H1 (cell line): ENCODE measurements at regions not wholly inside any gene's neighbourhood (a gene's known extent, or its start where the extent isn't known, plus 50 kb on each side); places are given as distances from the start of the nearest gene placed in this dataset.

Experiments
- CTCF ChIA-PET: fragments of 300-600 bp; sonication (Branson Sonifier 250); formaldehyde crosslinking; loops from one replicate; lab custom pipeline; 2021; ENCODE audit not compliant: partially characterized antibody; lab: Charles Lee
- POLR2A ChIA-PET: fragments of 300-600 bp; sonication (Branson Sonifier 250); formaldehyde crosslinking; loops from one replicate; lab custom pipeline; 2021; ENCODE audit warnings: inconsistent platforms; ENCODE audit not compliant: partially characterized antibody; lab: Charles Lee
- DNase-seq, 2 experiments: peaks; one replicate each; pipeline versions ENCODE4 v3.0.0 to v3.0.0-alpha.2; 2010 to 2022; ENCODE audit warnings: low spot score in 2 of 2, low read depth in 1 of 2, mixed read lengths in 1 of 2
- FAIRE-seq: peaks from 2 replicates; lab custom pipeline; 2011; peaks lifted over from hg19 to GRCh38; lab: Jason Lieb, UNC
- H2AFZ ChIP-seq: 2 replicates; pipeline ENCODE4 v1.8.1; 2012; ENCODE audit warnings: low read length, inconsistent platforms
- H2AK5ac ChIP-seq: 2 replicates; pipeline ENCODE4 v1.6.1; 2013; ENCODE audit warnings: low read depth, low read length
- H2BK120ac ChIP-seq: replicated peaks from 2 replicates; pipeline ENCODE3; 2013; ENCODE audit warnings: low read depth, low read length, inconsistent platforms
- H2BK12ac ChIP-seq: 2 replicates; pipeline ENCODE4 v1.6.1; 2013; ENCODE audit warnings: low read depth, low read length
- H2BK15ac ChIP-seq: 2 replicates; pipeline ENCODE4 v1.6.1; 2013; ENCODE audit warnings: low read length
- H2BK20ac ChIP-seq: 2 replicates; pipeline ENCODE4 v1.6.1; 2013; ENCODE audit warnings: low read length
- H2BK5ac ChIP-seq: 2 replicates; pipeline ENCODE4 v1.6.1; 2013; ENCODE audit warnings: low read depth, low read length
- H3K14ac ChIP-seq: 2 replicates; pipeline ENCODE4 v1.6.1; 2013; ENCODE audit warnings: inconsistent platforms; ENCODE audit not compliant: insufficient read length
- H3K18ac ChIP-seq: 2 replicates; pipeline ENCODE4 v1.6.1; 2013; ENCODE audit warnings: low read length; ENCODE audit errors: extremely low read depth
- H3K23ac ChIP-seq: 2 replicates; pipeline ENCODE4 v1.6.1; 2013; ENCODE audit warnings: inconsistent platforms; ENCODE audit not compliant: insufficient read length
- H3K23me2 ChIP-seq: 2 replicates; pipeline ENCODE4 v1.6.1; 2013; ENCODE audit warnings: low read depth, low read length
- H3K27ac ChIP-seq: 2 replicates; pipeline ENCODE4 v1.6.1; 2011; ENCODE audit warnings: low read depth, low read length, inconsistent platforms
- H3K27me3 ChIP-seq, 4 experiments: replicated peaks in 1 of 4; 1 replicate in 1 of 4; 2 replicates in 3 of 4; pipeline versions ENCODE4 v1.6.1 to v1.8.1; 2011 to 2013; ENCODE audit warnings: low read length in 3 of 4, mild to moderate bottlenecking in 3 of 4, inconsistent platforms in 2 of 4, mixed read lengths in 2 of 4, moderate library complexity in 1 of 4; ENCODE audit not compliant: control insufficient read depth in 3 of 4, insufficient read depth in 3 of 4; ENCODE audit errors: extremely low read depth in 1 of 4
- H3K36me3 ChIP-seq, 4 experiments: 2 replicates each; pipeline versions ENCODE4 v1.6.1 to v1.8.1; 2011 to 2013; ENCODE audit warnings: mild to moderate bottlenecking in 4 of 4, low read length in 3 of 4, moderate library complexity in 2 of 4, control low read depth in 1 of 4, inconsistent platforms in 1 of 4; ENCODE audit not compliant: insufficient read depth in 4 of 4, control insufficient read depth in 2 of 4
- H3K4ac ChIP-seq: replicated peaks from 2 replicates; pipeline ENCODE3; 2013; ENCODE audit warnings: low read length, low read depth, mixed read lengths, inconsistent platforms; ENCODE audit not compliant: insufficient read length
- H3K4me1 ChIP-seq, 4 experiments: replicated peaks in 1 of 4; 1 replicate in 1 of 4; 2 replicates in 3 of 4; pipeline versions ENCODE4 v1.6.1 to v1.8.1; 2011 to 2013; ENCODE audit warnings: low read length in 3 of 4, inconsistent platforms in 2 of 4, mixed read lengths in 1 of 4; ENCODE audit not compliant: insufficient read depth in 4 of 4, control insufficient read depth in 3 of 4
- H3K4me2 ChIP-seq, 2 experiments: 2 replicates each; pipeline versions ENCODE4 v1.6.1 to v1.8.1; 2011 to 2013; ENCODE audit warnings: low read depth in 2 of 2, low read length in 2 of 2, control low read depth in 1 of 2, inconsistent platforms in 1 of 2, mild to moderate bottlenecking in 1 of 2; ENCODE audit not compliant: insufficient read depth in 1 of 2
- H3K4me3 ChIP-seq, 4 experiments: fragments of 200-600, 300-600 bp in 1 of 4; sonication (generic), shearing (Covaris generic), sonication (Bioruptor Twin) in 1 of 4; 2 replicates each; pipeline versions ENCODE4 v1.5.1 to v1.8.1; 2011 to 2016; ENCODE audit warnings: low read length in 4 of 4, low read depth in 3 of 4, control low read depth in 2 of 4, inconsistent platforms in 2 of 4, mild to moderate bottlenecking in 2 of 4, mixed read lengths in 1 of 4, moderate library complexity in 1 of 4; ENCODE audit not compliant: insufficient read depth in 2 of 4; ENCODE audit errors: extremely low read depth in 1 of 4
- H3K56ac ChIP-seq: replicated peaks from 2 replicates; pipeline ENCODE3; 2013; ENCODE audit warnings: low read depth, mild to moderate bottlenecking, mixed read lengths, low read length, inconsistent platforms; ENCODE audit not compliant: insufficient read length
- H3K79me1 ChIP-seq: 2 replicates; pipeline ENCODE4 v1.6.1; 2013; ENCODE audit warnings: low read depth, low read length, control low read depth
- H3K79me2 ChIP-seq, 2 experiments: 2 replicates each; pipeline versions ENCODE4 v1.6.1 to v1.8.1; 2012 to 2013; ENCODE audit warnings: low read length in 2 of 2, mild to moderate bottlenecking in 2 of 2, inconsistent platforms in 1 of 2; ENCODE audit not compliant: insufficient read depth in 2 of 2, control insufficient read depth in 1 of 2
- H3K9ac ChIP-seq, 4 experiments: replicated peaks in 1 of 4; 1 replicate in 1 of 4; 2 replicates in 3 of 4; pipeline versions ENCODE4 v1.6.1 to v1.8.1; 2011 to 2013; ENCODE audit warnings: low read depth in 3 of 4, low read length in 3 of 4, control low read depth in 2 of 4, mild to moderate bottlenecking in 2 of 4, moderate library complexity in 2 of 4, inconsistent platforms in 1 of 4; ENCODE audit errors: extremely low read depth in 1 of 4
- H3K9me3 ChIP-seq, 2 experiments: 2 replicates each; pipeline versions ENCODE4 v1.6.1 to v1.8.1; 2012 to 2013; ENCODE audit warnings: mild to moderate bottlenecking in 2 of 2, moderate library complexity in 2 of 2, control low read depth in 1 of 2, inconsistent platforms in 1 of 2, low read depth in 1 of 2, low read length in 1 of 2, mixed read lengths in 1 of 2; ENCODE audit not compliant: insufficient read depth in 2 of 2
- H4K20me1 ChIP-seq, 2 experiments: replicated peaks in 1 of 2; 2 replicates each; pipeline versions ENCODE3 to v1.8.1; 2011 to 2013; ENCODE audit warnings: inconsistent platforms in 2 of 2, low read length in 2 of 2, mild to moderate bottlenecking in 1 of 2; ENCODE audit not compliant: insufficient read depth in 2 of 2, control insufficient read depth in 1 of 2
- H4K5ac ChIP-seq: 2 replicates; pipeline ENCODE4 v1.6.1; 2013; ENCODE audit warnings: low read length, low read depth, mixed read lengths, inconsistent platforms; ENCODE audit not compliant: insufficient read length
- H4K8ac ChIP-seq: 2 replicates; pipeline ENCODE4 v1.8.0; 2013; ENCODE audit warnings: mild to moderate bottlenecking, moderate library complexity, low read length, inconsistent platforms; ENCODE audit not compliant: insufficient read depth; ENCODE audit errors: extremely low read depth
- H4K91ac ChIP-seq: replicated peaks from 2 replicates; pipeline ENCODE3; 2013; ENCODE audit warnings: low read length, mixed read lengths, inconsistent platforms; ENCODE audit not compliant: insufficient read length
- CREB1 ChIP-seq: IDR thresholded peaks from 2 replicates; pipeline ENCODE4 v1.6.1; 2012; ENCODE audit warnings: inconsistent platforms
- CTCF ChIP-seq, 3 experiments: IDR thresholded peaks; 1 replicate in 2 of 3; 2 replicates in 1 of 3; pipeline versions ENCODE4 v1.5.1 to v1.6.1; 2011; ENCODE audit warnings: low read length in 3 of 3, mild to moderate bottlenecking in 3 of 3, inconsistent platforms in 2 of 3, low read depth in 1 of 3, moderate library complexity in 1 of 3; ENCODE audit not compliant: insufficient read depth in 1 of 3; ENCODE audit errors: control extremely low read depth in 1 of 3
- WGBS, 2 experiments: shearing (Covaris generic) in 1 of 2; methylation state at CpG; one replicate each; pipeline versions ENCODE4 v1.1.6 to v1.1.7; 2013 to 2015; ENCODE audit warnings: low lambda C conversion rate in 2 of 2, mixed read lengths in 2 of 2, inconsistent platforms in 1 of 2, low coverage in 1 of 2, missing lambda C conversion rate in 1 of 2; ENCODE audit not compliant: insufficient replicate concordance in 2 of 2, insufficient coverage in 1 of 2, insufficient read length in 1 of 2; ENCODE audit errors: extremely low coverage in 1 of 2, missing lambda C conversion rate in 1 of 2; 5-methylcytosine and 5-hydroxymethylcytosine counted together

- Histone ChIP-seq H3K4me3 (no peak overlapping the region), H2AFZ (no peak overlapping the region), H3K23ac (no peak overlapping the region), H2BK15ac (no peak overlapping the region), H3K56ac (no peak overlapping the region), H2BK12ac (no peak overlapping the region), H2BK20ac (no peak overlapping the region), H3K4me2 (no peak overlapping the region), H3K9ac (no peak overlapping the region), H3K27me3 (no peaks in the 10 kb centered on the region), H3K18ac (no peak overlapping the region), H3K14ac (no peak overlapping the region), H3K79me1 (no peaks in the 10 kb centered on the region), H3K23me2 (no peaks in the 10 kb centered on the region), H4K91ac (no peak overlapping the region), H3K9me3 (peaks cover 15 to 18% of the 10 kb centered on the region in 2 experiments; a peak in 2 of 4 replicates), H3K27ac (no peak overlapping the region), H2AK5ac (no peak overlapping the region), H2BK120ac (no peak overlapping the region), H4K8ac (no peak overlapping the region), H3K4me1 (no peaks in the 10 kb centered on the region), H4K20me1 (no peaks in the 10 kb centered on the region), H3K4ac (no peak overlapping the region), H2BK5ac (no peak overlapping the region), H3K79me2 (no peaks in the 10 kb centered on the region), H4K5ac (no peak overlapping the region), H3K36me3 (no peaks in the 10 kb centered on the region)
- 90% methylated on average over 1 of the region's 1 CpG; no CpG with 5 or more reads in 1 of the 2 experiments for WGBS, 2 experiments
- DNase-seq = no peak
- POLR2A ChIA-PET = no interaction called here
- TF ChIP-seq CTCF (IDR thresholded peaks at IDR 0.05; ENCODE audit: control extremely low read depth in 1 of 3, insufficient read depth in 1 of 3, low read depth in 1 of 3, low read length in 3 of 3) (no peak), CREB1 (no peak)
- CTCF ChIA-PET = interaction anchor here (0.6 to 1.9 kb wide), 10 partner anchors 10 to 958 kb away, joined by 3 to 9 read pairs (median 4); no protein-coding TSS in a partner anchor
- no peak for FAIRE-seq
Observed at GRCh38 chr11:41613326-41613725, 153.9 kb upstream of the LRRC4C start.
